Breast epithelium (tissue), 3 donors: ENCODE measurements at regions not wholly inside any gene's neighbourhood (a gene's known extent, or its start where the extent isn't known, plus 50 kb on each side); places are given as distances from the start of the nearest gene placed in this dataset.

Source experiments
- CTCF ChIP-seq, 3 donors: fragments of 450-650 bp; IDR thresholded peaks; one replicate each; pipeline ENCODE4 v1.5.1; 2016 to 2017; ENCODE audit warnings: antibody characterized with exemption in 3 of 3, mild to moderate bottlenecking in 3 of 3, moderate library complexity in 3 of 3
- POLR2A ChIP-seq: fragments of 450-650 bp; IDR thresholded peaks from one replicate; pipeline ENCODE4 v1.6.1; 2016; ENCODE audit warnings: antibody characterized with exemption, mild to moderate bottlenecking, moderate library complexity

GRCh38 chr2:144166743-144167142 is 353.2 kb downstream of the ZEB2 start:
- TF ChIP-seq CTCF (IDR thresholded peaks at IDR 0.05): no peak
- no peak for TF ChIP-seq POLR2A
